ENCODE measurements at regions not wholly inside any gene's neighbourhood (a gene's known extent, or its start where the extent isn't known, plus 50 kb on each side); places are given as distances from the start of the nearest gene placed in this dataset.
"Not testable (repeated sequence)": the region's sequence is repeated elsewhere in the genome, so short reads cannot be mapped to it uniquely, and the experiment has no call there.

DNA sequence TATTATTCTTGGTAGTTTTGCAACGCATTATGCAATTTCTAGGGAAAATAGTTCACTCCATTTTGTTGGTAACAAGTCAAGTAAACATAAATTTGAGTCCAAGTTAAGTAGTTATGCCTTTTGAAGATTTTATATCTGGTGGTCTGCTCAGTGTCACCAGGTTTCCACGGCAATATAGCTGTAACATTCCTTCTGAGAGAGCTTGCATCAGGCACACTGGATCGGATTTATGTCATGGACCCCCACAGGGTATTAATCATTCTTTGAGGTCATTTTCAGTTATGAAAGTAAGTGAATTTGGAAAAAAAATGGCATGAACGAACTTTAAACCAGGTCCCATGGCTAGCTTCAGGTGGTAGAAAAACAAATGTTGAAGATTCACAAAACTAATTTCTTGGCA is 136.3 kb downstream of the POLR1F start:
- Histone ChIP-seq H3K27ac (ENCODE audit: low read depth, low read length, severe bottlenecking) (peak overlapping the region; percentile 25), H3K4me3 (ENCODE audit: extremely low read depth, insufficient read depth, low read length, poor library complexity, severe bottlenecking) (no peak overlapping the region), H3K9me3 (ENCODE audit: control insufficient read depth, low read length) (no peaks in the 10 kb centered on the region), H3K4me1 (ENCODE audit: control insufficient read depth, insufficient read depth, low read length, poor library complexity, severe bottlenecking) (no peaks in the 10 kb centered on the region), H3K36me3 (ENCODE audit: control insufficient read depth, insufficient read depth, low read length) (no peaks in the 10 kb centered on the region)
- 75 to 82% methylated on average over 2 to 3 of the region's 4 CpGs for WGBS, 2 experiments (ENCODE audit: insufficient coverage in 2 of 2)

DNA sequence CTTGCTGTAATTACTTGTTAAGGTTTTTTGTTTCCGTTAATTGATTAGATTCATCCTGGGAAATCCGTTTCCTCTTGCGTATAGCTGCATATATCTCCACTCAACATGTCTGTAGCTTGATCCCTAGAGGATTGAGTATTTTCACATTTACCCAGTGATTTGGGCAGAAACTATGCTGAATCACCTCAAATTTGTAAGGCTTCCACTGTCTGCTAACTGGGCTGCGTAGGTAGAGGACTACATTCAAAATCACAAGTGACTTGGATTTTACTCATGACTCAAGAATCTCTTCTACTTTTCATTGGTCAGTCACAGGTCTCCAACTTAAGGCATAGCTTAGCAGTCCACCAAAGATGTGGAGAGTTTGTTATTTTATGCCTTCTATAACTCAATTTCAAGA is 141.8 kb downstream of the POLR1F start:
- no peak overlapping the region for H3K4me3 ChIP-seq (ENCODE audit: extremely low read depth, insufficient read depth, low read length, poor library complexity, severe bottlenecking)
- H3K27ac ChIP-seq (ENCODE audit: low read depth, low read length, severe bottlenecking): no peak overlapping the region
- H3K4me1 ChIP-seq (ENCODE audit: control insufficient read depth, insufficient read depth, low read length, poor library complexity, severe bottlenecking): no peaks in the 10 kb centered on the region
- H3K36me3 ChIP-seq (ENCODE audit: control insufficient read depth, insufficient read depth, low read length): no peaks in the 10 kb centered on the region
- H3K9me3 ChIP-seq (ENCODE audit: control insufficient read depth, low read length): no peaks in the 10 kb centered on the region
- 100% methylated on average over 1 to 2 of the region's 4 CpGs for WGBS, 2 experiments (ENCODE audit: insufficient coverage in 2 of 2)

DNA sequence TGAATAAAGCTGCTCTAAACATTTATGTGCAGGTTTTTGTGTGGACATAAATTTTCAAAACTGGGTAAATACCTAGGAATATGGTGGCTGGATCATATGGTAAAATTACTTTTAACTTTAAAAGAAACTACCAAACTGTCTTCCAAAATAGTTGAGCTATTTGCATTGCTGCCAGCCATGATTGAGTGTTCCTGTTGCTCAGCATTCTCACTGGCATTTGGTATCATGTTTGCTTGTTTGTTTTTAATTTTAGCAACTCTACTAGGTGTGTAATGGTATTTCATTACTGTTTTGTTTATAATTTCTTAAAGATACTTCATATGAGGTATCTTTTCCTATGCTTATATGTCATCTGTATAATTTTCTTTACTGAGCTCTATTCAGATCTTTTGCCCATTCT is 143.2 kb downstream of the POLR1F start:
- Histone ChIP-seq H3K9me3 (ENCODE audit: control insufficient read depth, low read length) (no peaks in the 10 kb centered on the region), H3K27ac (ENCODE audit: low read depth, low read length, severe bottlenecking) (no peak overlapping the region), H3K36me3 (ENCODE audit: control insufficient read depth, insufficient read depth, low read length) (no peaks in the 10 kb centered on the region), H3K4me1 (ENCODE audit: control insufficient read depth, insufficient read depth, low read length, poor library complexity, severe bottlenecking) (no peaks in the 10 kb centered on the region), H3K4me3 (ENCODE audit: extremely low read depth, insufficient read depth, low read length, poor library complexity, severe bottlenecking) (no peak overlapping the region)

DNA sequence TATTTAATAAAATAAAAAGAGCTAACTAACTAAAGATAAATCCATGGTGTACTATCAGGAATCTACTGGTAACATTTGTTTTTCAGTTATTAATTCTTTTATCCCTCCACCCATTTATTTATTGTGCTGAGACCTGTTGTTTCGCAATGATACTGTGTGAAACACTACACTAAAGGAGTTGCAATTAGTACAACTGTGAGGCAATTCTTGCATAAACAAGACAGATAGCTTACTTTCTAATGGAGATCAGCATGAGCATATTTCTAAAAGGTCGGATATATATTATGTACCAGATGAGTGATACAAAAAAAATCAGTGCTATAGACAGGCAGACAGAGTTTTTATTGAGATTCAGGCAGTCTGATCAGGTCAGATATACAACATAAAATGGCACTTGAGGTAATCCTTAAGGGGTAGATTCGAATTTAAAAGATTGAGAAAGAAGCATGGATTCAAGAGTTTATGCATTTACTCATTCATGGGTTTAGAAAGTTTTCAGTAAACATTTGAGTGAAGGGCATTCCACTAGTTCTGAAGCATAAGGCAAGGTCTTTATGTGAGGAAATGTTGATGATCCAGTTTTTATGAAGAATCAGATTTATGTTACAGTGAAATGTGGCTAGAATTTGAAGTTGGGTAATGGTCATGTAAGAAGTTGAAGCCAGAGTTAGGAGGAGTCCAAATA is 147.6 kb downstream of the POLR1F start:
- no peaks in the 10 kb centered on the region for H3K9me3 ChIP-seq (ENCODE audit: control insufficient read depth, low read length)
- no peaks in the 10 kb centered on the region for H3K4me1 ChIP-seq (ENCODE audit: control insufficient read depth, insufficient read depth, low read length, poor library complexity, severe bottlenecking)
- no peak overlapping the region for H3K27ac ChIP-seq (ENCODE audit: low read depth, low read length, severe bottlenecking)
- no peaks in the 10 kb centered on the region for H3K36me3 ChIP-seq (ENCODE audit: control insufficient read depth, insufficient read depth, low read length)
- 74 to 75% methylated on average over 1 to 2 of the region's 3 CpGs for WGBS, 2 experiments (ENCODE audit: insufficient coverage in 2 of 2)
- no peak overlapping the region for H3K4me3 ChIP-seq (ENCODE audit: extremely low read depth, insufficient read depth, low read length, poor library complexity, severe bottlenecking)

DNA sequence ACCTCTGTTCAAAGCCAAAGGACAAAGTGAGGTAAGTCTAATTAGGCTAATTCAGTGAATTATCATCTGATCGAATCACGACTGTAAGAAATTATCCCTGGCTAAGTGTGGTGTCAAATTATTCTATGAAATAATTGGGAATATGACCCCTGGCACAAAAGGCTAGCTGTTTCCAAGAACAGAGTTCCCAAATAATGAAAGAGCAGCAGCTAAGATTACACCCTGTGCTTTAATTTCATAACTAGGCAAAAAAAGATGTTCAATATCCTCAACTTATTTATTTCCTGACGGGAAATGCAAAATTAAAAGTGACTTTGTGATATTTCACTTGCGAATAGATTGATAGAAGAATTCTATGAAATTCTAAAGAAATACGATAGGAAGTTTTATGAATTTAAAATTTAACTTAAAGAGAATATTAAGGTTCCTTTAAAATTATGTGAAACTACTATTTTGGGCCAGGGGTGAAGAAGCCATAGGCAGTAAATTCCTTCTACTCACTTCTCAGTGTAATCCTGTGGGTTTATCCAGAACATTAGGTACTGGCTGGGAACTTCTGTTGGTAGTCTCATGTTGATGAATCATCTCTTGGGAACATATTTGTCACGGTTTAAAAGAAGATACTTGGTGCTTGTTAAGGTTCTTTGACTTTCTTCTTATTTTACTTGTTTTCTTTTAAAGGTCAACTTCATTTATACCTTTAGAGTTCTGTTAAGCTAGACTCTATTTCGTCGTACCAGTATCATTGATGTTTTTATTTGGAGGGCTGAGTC is 148.5 kb downstream of the POLR1F start:
- H3K27ac ChIP-seq (ENCODE audit: low read depth, low read length, severe bottlenecking): no peak overlapping the region
- H3K4me3 ChIP-seq (ENCODE audit: extremely low read depth, insufficient read depth, low read length, poor library complexity, severe bottlenecking): no peak overlapping the region
- no peaks in the 10 kb centered on the region for H3K9me3 ChIP-seq (ENCODE audit: control insufficient read depth, low read length)
- 80 to 100% methylated on average over 2 to 3 of the region's 8 CpGs for WGBS, 2 experiments (ENCODE audit: insufficient coverage in 2 of 2)
- H3K36me3 ChIP-seq (ENCODE audit: control insufficient read depth, insufficient read depth, low read length): no peaks in the 10 kb centered on the region
- H3K4me1 ChIP-seq (ENCODE audit: control insufficient read depth, insufficient read depth, low read length, poor library complexity, severe bottlenecking): no peaks in the 10 kb centered on the region

DNA sequence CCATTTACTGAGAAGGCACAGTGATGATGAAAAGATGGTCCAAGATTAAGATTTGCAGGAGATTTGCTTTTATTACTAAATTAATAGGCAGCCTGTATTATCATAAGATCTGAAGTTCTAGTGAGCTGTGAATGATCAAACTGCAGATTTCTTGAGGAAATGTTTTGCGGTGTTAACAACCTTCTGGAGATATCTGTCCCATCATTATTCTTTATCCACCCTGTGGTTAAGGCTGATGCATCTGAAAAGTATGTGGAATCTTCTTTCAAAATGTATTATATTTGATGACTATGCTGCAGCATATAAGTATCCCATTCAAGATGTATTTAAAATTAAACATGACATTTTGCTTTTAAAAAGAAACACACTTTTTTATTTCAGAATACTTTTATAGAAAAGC is 150.3 kb downstream of the POLR1F start:
- WGBS, 2 experiments (ENCODE audit: insufficient coverage in 2 of 2): no CpG with 5 or more reads among the region's 1 CpG

DNA sequence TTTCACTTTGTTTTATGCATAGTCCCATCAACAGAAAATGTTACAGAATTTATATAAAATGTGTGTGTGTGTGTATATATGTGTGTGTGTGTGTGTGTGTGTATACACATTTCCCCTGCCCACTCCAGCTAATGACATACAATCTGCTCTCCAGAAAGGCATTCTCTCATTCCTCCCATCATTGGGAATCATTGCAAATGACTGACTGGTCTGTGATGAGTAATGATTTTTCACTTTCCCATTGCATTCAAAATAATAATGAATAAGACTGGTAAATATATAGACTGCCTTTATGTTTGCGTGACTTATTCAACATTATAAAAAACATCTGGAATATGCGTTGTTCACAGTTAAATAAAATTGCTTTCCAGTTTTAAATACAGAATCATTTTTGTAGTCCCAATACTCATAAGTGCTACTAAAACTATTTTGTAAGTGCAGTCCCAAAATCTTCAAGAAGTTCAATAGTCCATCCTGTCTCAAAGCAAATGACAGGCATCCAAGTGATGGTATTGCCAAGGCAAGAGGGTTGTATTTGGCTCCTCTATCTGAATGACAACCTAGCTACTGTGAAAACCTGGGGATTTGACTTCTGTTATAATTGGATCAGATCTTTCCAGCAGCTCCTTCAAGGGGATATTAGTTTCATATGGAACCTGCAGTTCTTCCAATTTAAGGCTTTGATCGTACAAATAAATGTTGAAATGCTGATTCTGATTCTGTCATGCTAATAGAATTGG is 150.9 kb downstream of the POLR1F start:
- Histone ChIP-seq H3K4me3 (ENCODE audit: extremely low read depth, insufficient read depth, low read length, poor library complexity, severe bottlenecking) (no peak overlapping the region), H3K4me1 (ENCODE audit: control insufficient read depth, insufficient read depth, low read length, poor library complexity, severe bottlenecking) (no peaks in the 10 kb centered on the region), H3K9me3 (ENCODE audit: control insufficient read depth, low read length) (no peaks in the 10 kb centered on the region), H3K27ac (ENCODE audit: low read depth, low read length, severe bottlenecking) (no peak overlapping the region), H3K36me3 (ENCODE audit: control insufficient read depth, insufficient read depth, low read length) (no peaks in the 10 kb centered on the region)
- 82 to 94% methylated on average over 1 to 2 of the region's 3 CpGs for WGBS, 2 experiments (ENCODE audit: insufficient coverage in 2 of 2)

More for the DNA sequence above, 150.3 kb downstream of the POLR1F start:
- H3K36me3 ChIP-seq (ENCODE audit: control insufficient read depth, insufficient read depth, low read length): no peaks in the 10 kb centered on the region
- H3K27ac ChIP-seq (ENCODE audit: low read depth, low read length, severe bottlenecking): no peak overlapping the region
- no peaks in the 10 kb centered on the region for H3K4me1 ChIP-seq (ENCODE audit: control insufficient read depth, insufficient read depth, low read length, poor library complexity, severe bottlenecking)
- no peak overlapping the region for H3K4me3 ChIP-seq (ENCODE audit: extremely low read depth, insufficient read depth, low read length, poor library complexity, severe bottlenecking)
- no peaks in the 10 kb centered on the region for H3K9me3 ChIP-seq (ENCODE audit: control insufficient read depth, low read length)

DNA sequence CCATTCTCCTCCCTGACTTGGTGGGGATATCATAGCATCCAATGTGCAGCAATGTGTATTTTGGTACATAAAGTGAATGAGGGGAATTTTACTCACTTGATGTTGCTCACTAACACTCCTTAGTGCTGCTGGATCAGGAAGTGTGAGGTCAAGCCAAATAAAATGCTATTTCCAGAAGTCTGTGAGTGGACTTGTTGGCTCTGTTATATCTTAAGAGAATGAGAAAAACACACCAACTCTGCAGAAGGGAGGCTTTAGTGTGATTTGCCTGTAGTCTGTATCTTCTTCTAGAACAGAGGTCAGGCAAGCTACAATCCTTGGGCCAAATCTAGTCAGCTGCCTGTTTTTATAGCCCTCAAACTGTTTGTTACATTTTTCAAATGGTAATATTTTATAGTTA is 154.3 kb downstream of the POLR1F start:
- H3K4me3 ChIP-seq (ENCODE audit: extremely low read depth, insufficient read depth, low read length, poor library complexity, severe bottlenecking): no peak overlapping the region
- H3K27ac ChIP-seq (ENCODE audit: low read depth, low read length, severe bottlenecking): no peak overlapping the region
- no peaks in the 10 kb centered on the region for H3K36me3 ChIP-seq (ENCODE audit: control insufficient read depth, insufficient read depth, low read length)
- H3K4me1 ChIP-seq (ENCODE audit: control insufficient read depth, insufficient read depth, low read length, poor library complexity, severe bottlenecking): no peaks in the 10 kb centered on the region
- H3K9me3 ChIP-seq (ENCODE audit: control insufficient read depth, low read length): no peaks in the 10 kb centered on the region

DNA sequence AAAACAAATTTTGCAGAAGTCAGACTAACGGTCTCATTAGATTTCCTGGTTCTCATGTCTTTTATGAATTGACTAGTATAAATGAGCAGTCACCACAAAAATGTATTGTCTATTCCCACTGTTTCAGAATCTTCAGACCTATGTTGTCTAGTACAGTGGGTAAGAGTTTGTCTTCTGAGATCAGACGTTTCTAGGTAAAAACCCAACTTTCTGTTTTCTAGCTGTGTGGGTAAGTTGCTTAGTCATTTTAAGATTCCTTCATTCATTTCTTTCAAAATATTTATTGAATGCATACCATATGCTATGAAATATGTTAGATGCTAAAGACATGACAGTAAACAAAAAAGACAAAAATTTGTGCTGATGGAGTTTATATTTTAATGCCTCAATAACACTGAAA is 156.3 kb downstream of the POLR1F start:
- Histone ChIP-seq H3K4me3 (ENCODE audit: extremely low read depth, insufficient read depth, low read length, poor library complexity, severe bottlenecking) (no peak overlapping the region), H3K9me3 (ENCODE audit: control insufficient read depth, low read length) (no peaks in the 10 kb centered on the region), H3K4me1 (ENCODE audit: control insufficient read depth, insufficient read depth, low read length, poor library complexity, severe bottlenecking) (no peaks in the 10 kb centered on the region), H3K27ac (ENCODE audit: low read depth, low read length, severe bottlenecking) (no peak overlapping the region), H3K36me3 (ENCODE audit: control insufficient read depth, insufficient read depth, low read length) (no peaks in the 10 kb centered on the region)
- WGBS, 2 experiments (ENCODE audit: insufficient coverage in 2 of 2): no CpG with 5 or more reads among the region's 2 CpGs

DNA sequence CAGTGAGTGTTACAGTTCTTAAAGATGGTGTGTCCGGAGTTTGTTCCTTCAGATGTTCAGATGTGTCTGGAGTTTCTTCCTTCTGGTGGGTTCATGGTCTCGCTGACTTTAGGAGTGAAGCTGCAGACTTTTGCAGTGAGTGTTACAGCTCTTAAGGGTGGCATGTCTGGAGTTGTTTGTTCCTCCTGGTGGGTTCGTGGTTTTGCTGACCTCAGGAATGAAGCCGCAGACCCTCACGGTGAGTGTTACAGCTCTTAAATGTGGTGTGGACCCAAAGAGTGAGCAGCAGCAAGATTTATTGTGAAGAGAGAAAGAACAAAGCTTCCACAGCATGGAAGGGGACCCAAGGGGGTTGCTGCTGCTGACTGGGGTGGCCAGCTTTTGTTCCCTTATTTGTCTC is 159.6 kb downstream of the POLR1F start:
- H3K27ac ChIP-seq (ENCODE audit: low read depth, low read length, severe bottlenecking); H3K4me1 ChIP-seq (ENCODE audit: control insufficient read depth, insufficient read depth, low read length, poor library complexity, severe bottlenecking); H3K9me3 ChIP-seq (ENCODE audit: control insufficient read depth, low read length); H3K36me3 ChIP-seq (ENCODE audit: control insufficient read depth, insufficient read depth, low read length); H3K4me3 ChIP-seq (ENCODE audit: extremely low read depth, insufficient read depth, low read length, poor library complexity, severe bottlenecking): not testable (repeated sequence)
- WGBS, 2 experiments (ENCODE audit: insufficient coverage in 2 of 2): 67 to 69% methylated on average over 3 to 4 of the region's 5 CpGs

DNA sequence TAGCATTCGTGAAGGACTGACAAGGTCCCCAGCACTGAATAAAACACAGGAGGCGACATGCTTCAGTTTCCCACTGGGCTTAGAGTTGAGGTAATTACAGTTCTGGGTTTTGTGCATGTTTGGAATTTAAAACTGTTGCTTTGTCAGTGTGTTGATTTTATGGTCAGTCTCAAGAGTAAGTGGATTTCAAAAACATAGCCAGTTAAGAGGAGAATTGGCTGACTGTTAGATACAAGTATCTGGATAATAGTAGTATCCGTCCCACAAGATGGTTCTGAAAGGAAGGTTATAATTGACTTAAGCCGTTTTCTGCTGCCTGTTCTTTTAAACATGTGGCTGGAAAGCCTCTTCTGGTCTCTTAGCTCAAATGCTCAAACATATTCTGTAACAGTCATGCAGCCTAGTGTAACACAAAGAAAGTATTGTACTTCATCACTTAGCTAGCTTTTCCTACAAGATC is 170.9 kb downstream of the POLR1F start:
- Histone ChIP-seq H3K36me3 (ENCODE audit: control insufficient read depth, insufficient read depth, low read length) (no peaks in the 10 kb centered on the region), H3K4me3 (ENCODE audit: extremely low read depth, insufficient read depth, low read length, poor library complexity, severe bottlenecking) (no peak overlapping the region), H3K9me3 (ENCODE audit: control insufficient read depth, low read length) (no peaks in the 10 kb centered on the region), H3K4me1 (ENCODE audit: control insufficient read depth, insufficient read depth, low read length, poor library complexity, severe bottlenecking) (no peaks in the 10 kb centered on the region), H3K27ac (ENCODE audit: low read depth, low read length, severe bottlenecking) (peak overlapping the region; percentile 25)
- WGBS, 2 experiments (ENCODE audit: insufficient coverage in 2 of 2): 70 to 78% methylated on average over 3 to 4 of the region's 4 CpGs
